Ishikawa (cell line): ENCODE measurements at regions not wholly inside any gene's neighbourhood (a gene's known extent, or its start where the extent isn't known, plus 50 kb on each side); places are given as distances from the start of the nearest gene placed in this dataset.

Experiments
- CEBPB ChIP-seq: IDR thresholded peaks from 2 replicates; pipeline ENCODE4 v1.6.1; 2012
- CREB1 ChIP-seq: IDR thresholded peaks from 2 replicates; pipeline ENCODE4 v1.6.1; 2012; ENCODE audit warnings: low read depth
- EGR1 ChIP-seq: IDR thresholded peaks from 2 replicates; pipeline ENCODE4 v1.6.1; 2012
- EP300 ChIP-seq: IDR thresholded peaks from 2 replicates; pipeline ENCODE4 v1.6.1; 2012; ENCODE audit warnings: borderline replicate concordance
- FOXM1 ChIP-seq: IDR thresholded peaks from 2 replicates; pipeline ENCODE4 v1.6.1; 2012; ENCODE audit warnings: low read depth, borderline replicate concordance
- MAX ChIP-seq: IDR thresholded peaks from 2 replicates; pipeline ENCODE4 v1.6.1; 2012
- NFIC ChIP-seq: IDR thresholded peaks from 2 replicates; pipeline ENCODE4 v1.6.1; 2012
- RAD21 ChIP-seq: IDR thresholded peaks from 2 replicates; pipeline ENCODE4 v1.6.1; 2012; ENCODE audit warnings: low read depth
- REST ChIP-seq: IDR thresholded peaks from 2 replicates; pipeline ENCODE4 v1.6.1; 2012; ENCODE audit warnings: low read depth, mild to moderate bottlenecking
- TAF1 ChIP-seq: IDR thresholded peaks from 2 replicates; pipeline ENCODE4 v1.6.1; 2012; ENCODE audit warnings: low read depth, mild to moderate bottlenecking
- TCF12 ChIP-seq: IDR thresholded peaks from 2 replicates; pipeline ENCODE4 v1.6.1; 2012; ENCODE audit warnings: low read depth
- TEAD4 ChIP-seq: IDR thresholded peaks from 2 replicates; pipeline ENCODE4 v1.6.1; 2012
- USF1 ChIP-seq: IDR thresholded peaks from 2 replicates; pipeline ENCODE4 v1.6.1; 2012
- YY1 ChIP-seq: IDR thresholded peaks from 2 replicates; pipeline ENCODE4 v1.6.1; 2012; ENCODE audit warnings: low read depth
- ZBTB7A ChIP-seq: IDR thresholded peaks from 2 replicates; pipeline ENCODE4 v1.6.1; 2012; ENCODE audit warnings: low read depth

GRCh38 chr20:62551407-62552323, 75.9 kb upstream of the GATA5 start:
- TF ChIP-seq TCF12 = no peak
- TF ChIP-seq REST = no peak
- no peak for TF ChIP-seq TEAD4
- no peak for TF ChIP-seq EGR1
- no peak for TF ChIP-seq CEBPB
- no peak for TF ChIP-seq YY1
- no peak for TF ChIP-seq NFIC
- TF ChIP-seq FOXM1 = no peak
- TF ChIP-seq RAD21 = no peak
- no peak for TF ChIP-seq MAX
- no peak for TF ChIP-seq USF1
- TF ChIP-seq ZBTB7A = no peak
- no peak for TF ChIP-seq EP300
- no peak for TF ChIP-seq TAF1
- TF ChIP-seq CREB1 = no peak

GRCh38 chr20:62552613-62553012, 76.8 kb upstream of the GATA5 start:
- TF ChIP-seq CREB1 (no peak), RAD21 (no peak)

- TF ChIP-seq REST = no peak
- TF ChIP-seq RAD21 = no peak
- no peak for TF ChIP-seq EGR1
- TF ChIP-seq ZBTB7A = no peak
- no peak for TF ChIP-seq TEAD4
- TF ChIP-seq CEBPB = no peak
- no peak for TF ChIP-seq MAX
- no peak for TF ChIP-seq CREB1
- TF ChIP-seq YY1 = no peak
- TF ChIP-seq TCF12 = no peak
- no peak for TF ChIP-seq USF1
Observed at GRCh38 chr20:62553136-62553837, 77.5 kb upstream of the GATA5 start.

- TF ChIP-seq YY1 = no peak
- no peak for TF ChIP-seq NFIC
- TF ChIP-seq USF1 = no peak
- no peak for TF ChIP-seq ZBTB7A
- TF ChIP-seq FOXM1 = no peak
Observed at GRCh38 chr20:62553838-62554161, 78.0 kb upstream of the GATA5 start.

GRCh38 chr20:62554214-62554897, 78.6 kb upstream of the GATA5 start:
- TF ChIP-seq TCF12 (no peak), NFIC (no peak), ZBTB7A (no peak), TEAD4 (no peak), EGR1 (no peak), CREB1 (no peak), RAD21 (no peak), TAF1 (no peak), MAX (no peak), FOXM1 (no peak), YY1 (no peak), REST (no peak), EP300 (no peak), USF1 (no peak), CEBPB (no peak)
